HEK293T (cell line): ENCODE measurements at regions not wholly inside any gene's neighbourhood (a gene's known extent, or its start where the extent isn't known, plus 50 kb on each side); places are given as distances from the start of the nearest gene placed in this dataset.

ENCODE experiments used
- CTCF ChIA-PET: fragments of 350-600 bp; formaldehyde crosslinking; extraction: SDS; loops from one replicate; lab custom pipeline; 2021; ENCODE audit warnings: antibody characterized with exemption, inconsistent platforms; lab: Yijun Ruan, JAX
- POLR2A ChIA-PET: fragments of 350-600 bp; formaldehyde crosslinking; extraction: SDS; loops from one replicate; lab custom pipeline; 2020; ENCODE audit warnings: antibody characterized with exemption, inconsistent platforms; lab: Yijun Ruan, JAX
- DNase-seq: peaks from one replicate; pipeline ENCODE4 v3.0.0; 2012; ENCODE audit warnings: mixed read lengths; ENCODE audit errors: extremely low spot score
- ARNT ChIP-seq: fragments of 450-650 bp; IDR thresholded peaks from 2 replicates; pipeline ENCODE4 v1.6.1; 2017; ENCODE audit warnings: mild to moderate bottlenecking
- BHLHE40 ChIP-seq: fragments of 450-650 bp; IDR thresholded peaks from 2 replicates; pipeline ENCODE4 v1.6.1; 2016; ENCODE audit warnings: mild to moderate bottlenecking, moderate library complexity, borderline replicate concordance
- CTBP1 ChIP-seq: fragments of 450-650 bp; IDR thresholded peaks from 2 replicates; pipeline ENCODE4 v1.6.1; 2016; ENCODE audit warnings: borderline replicate concordance
- ELF4 ChIP-seq: fragments of 450-650 bp; IDR thresholded peaks from 2 replicates; pipeline ENCODE4 v1.6.1; 2017; ENCODE audit warnings: antibody characterized with exemption
- FOXA1 ChIP-seq: fragments of 450-650 bp; IDR thresholded peaks from 2 replicates; pipeline ENCODE4 v1.6.1; 2016; ENCODE audit warnings: mild to moderate bottlenecking
- FOXK2 ChIP-seq: fragments of 450-650 bp; IDR thresholded peaks from 2 replicates; pipeline ENCODE4 v1.6.1; 2016; ENCODE audit warnings: mild to moderate bottlenecking
- FOXM1 ChIP-seq: fragments of 450-650 bp; IDR thresholded peaks from 2 replicates; pipeline ENCODE4 v1.6.1; 2017; ENCODE audit warnings: mild to moderate bottlenecking, borderline replicate concordance
- HDGF ChIP-seq: fragments of 450-650 bp; IDR thresholded peaks from 2 replicates; pipeline ENCODE4 v1.6.1; 2017; ENCODE audit warnings: antibody characterized with exemption, borderline replicate concordance
- L3MBTL2 ChIP-seq: fragments of 450-650 bp; conservative IDR thresholded peaks from 2 replicates; pipeline ENCODE4 v1.6.1; 2016; ENCODE audit warnings: mild to moderate bottlenecking
- LEF1 ChIP-seq: fragments of 450-650 bp; IDR thresholded peaks from 2 replicates; pipeline ENCODE4 v1.6.1; 2017; ENCODE audit warnings: mild to moderate bottlenecking, borderline replicate concordance
- NFRKB ChIP-seq: fragments of 450-650 bp; IDR thresholded peaks from 2 replicates; pipeline ENCODE4 v1.6.1; 2016; ENCODE audit warnings: mild to moderate bottlenecking, moderate library complexity
- PKNOX1 ChIP-seq: fragments of 450-650 bp; IDR thresholded peaks from 2 replicates; pipeline ENCODE4 v1.6.1; 2016
- SP1 ChIP-seq: fragments of 450-650 bp; IDR thresholded peaks from 2 replicates; pipeline ENCODE4 v1.6.1; 2017
- SUZ12 ChIP-seq: fragments of 450-650 bp; IDR thresholded peaks from 2 replicates; pipeline ENCODE4 v1.6.1; 2016; ENCODE audit warnings: mild to moderate bottlenecking
- TARDBP ChIP-seq: fragments of 450-650 bp; IDR thresholded peaks from 2 replicates; pipeline ENCODE4 v1.6.1; 2016
- ZNF384 ChIP-seq: fragments of 450-650 bp; IDR thresholded peaks from 2 replicates; pipeline ENCODE4 v1.6.1; 2016

DNA sequence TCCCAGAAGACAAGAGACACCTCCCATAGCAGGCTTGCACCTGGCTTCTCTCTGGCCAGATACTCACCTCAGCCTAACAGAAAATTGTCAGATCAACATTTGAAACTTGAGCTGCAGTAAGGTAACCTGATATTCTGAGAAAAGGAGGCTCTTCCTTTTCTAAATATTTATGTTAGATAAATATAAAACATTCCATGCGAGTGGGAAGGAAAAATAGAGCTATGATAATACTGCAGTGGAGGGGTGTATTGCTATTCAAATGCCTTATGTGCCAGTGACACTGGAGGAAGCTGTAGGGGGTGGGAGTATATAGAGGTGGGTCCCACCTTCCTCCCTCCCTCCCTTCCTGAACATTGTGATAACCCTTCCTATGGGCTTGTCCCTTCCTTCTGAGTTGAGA lies 515.5 kb upstream of the CHAC2 start:
- CTCF ChIA-PET, result no interaction called here
- POLR2A ChIA-PET, result no interaction called here
- no peak for DNase-seq
- TF ChIP-seq LEF1, result no peak
- no peak for TF ChIP-seq NFRKB
- TF ChIP-seq ZNF384, result no peak
- no peak for TF ChIP-seq CTBP1
- TF ChIP-seq SP1, result no peak

GRCh38 chr2:53247956-53248735 lies 519.5 kb upstream of the CHAC2 start:
- ChIA-PET POLR2A (no interaction called here), CTCF (no interaction called here)
- TF ChIP-seq BHLHE40 (no peak), FOXM1 (no peak), LEF1 (no peak), HDGF (no peak), SUZ12 (no peak), NFRKB (no peak), L3MBTL2 (no peak), FOXK2 (no peak), CTBP1 (no peak), SP1 (no peak), ARNT (no peak), ELF4 (no peak), TARDBP (no peak), FOXA1 (no peak)
- DNase-seq, result no peak

DNA sequence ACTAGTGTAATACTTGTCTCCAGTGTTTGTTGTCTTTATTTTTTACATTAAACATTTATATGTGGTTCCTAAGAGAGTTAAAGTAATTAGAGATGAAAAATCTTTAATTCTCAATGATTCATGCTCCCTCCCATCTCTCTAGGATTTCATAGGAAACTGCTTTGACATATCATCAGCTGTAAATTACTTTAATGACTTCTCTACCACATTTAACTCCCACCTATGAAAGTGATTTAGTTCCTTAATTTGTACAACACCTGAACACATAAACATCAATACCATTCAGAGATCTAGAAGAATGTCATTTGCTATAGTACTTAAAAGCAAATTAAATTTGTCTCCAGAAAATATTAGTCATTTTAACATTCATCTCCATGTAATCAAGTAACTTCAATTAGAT lies 524.2 kb upstream of the CHAC2 start:
- POLR2A ChIA-PET, result no interaction called here
- no peak for DNase-seq
- CTCF ChIA-PET, result no interaction called here
- no peak for TF ChIP-seq ELF4

DNA sequence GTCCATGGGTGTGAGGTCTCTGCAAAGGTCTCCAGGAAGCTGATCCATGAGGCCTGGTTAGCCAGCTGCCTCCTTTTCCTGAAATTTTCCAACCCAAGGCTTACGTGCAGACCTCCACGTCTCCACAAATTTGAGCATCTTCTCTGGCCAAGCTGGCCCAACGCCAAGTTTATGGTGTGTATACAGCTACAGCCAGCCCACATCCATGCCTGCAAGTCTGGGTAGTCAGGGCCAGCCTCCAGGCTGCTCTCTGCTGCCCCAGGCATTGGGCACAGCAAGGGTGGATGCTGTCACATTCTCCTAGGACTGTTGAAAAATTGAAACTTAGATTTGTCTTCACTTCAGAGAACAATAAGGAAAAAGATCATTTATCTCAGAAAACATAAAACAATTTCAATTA lies 525.5 kb upstream of the CHAC2 start:
- no peak for DNase-seq
- ChIA-PET POLR2A (no interaction called here), CTCF (no interaction called here)
- no peak for TF ChIP-seq LEF1
- TF ChIP-seq FOXK2, result no peak
- TF ChIP-seq FOXM1, result no peak
- TF ChIP-seq L3MBTL2, result no peak
- TF ChIP-seq BHLHE40, result no peak
- TF ChIP-seq SUZ12, result no peak
- TF ChIP-seq SP1, result no peak
- TF ChIP-seq ARNT, result no peak

DNA sequence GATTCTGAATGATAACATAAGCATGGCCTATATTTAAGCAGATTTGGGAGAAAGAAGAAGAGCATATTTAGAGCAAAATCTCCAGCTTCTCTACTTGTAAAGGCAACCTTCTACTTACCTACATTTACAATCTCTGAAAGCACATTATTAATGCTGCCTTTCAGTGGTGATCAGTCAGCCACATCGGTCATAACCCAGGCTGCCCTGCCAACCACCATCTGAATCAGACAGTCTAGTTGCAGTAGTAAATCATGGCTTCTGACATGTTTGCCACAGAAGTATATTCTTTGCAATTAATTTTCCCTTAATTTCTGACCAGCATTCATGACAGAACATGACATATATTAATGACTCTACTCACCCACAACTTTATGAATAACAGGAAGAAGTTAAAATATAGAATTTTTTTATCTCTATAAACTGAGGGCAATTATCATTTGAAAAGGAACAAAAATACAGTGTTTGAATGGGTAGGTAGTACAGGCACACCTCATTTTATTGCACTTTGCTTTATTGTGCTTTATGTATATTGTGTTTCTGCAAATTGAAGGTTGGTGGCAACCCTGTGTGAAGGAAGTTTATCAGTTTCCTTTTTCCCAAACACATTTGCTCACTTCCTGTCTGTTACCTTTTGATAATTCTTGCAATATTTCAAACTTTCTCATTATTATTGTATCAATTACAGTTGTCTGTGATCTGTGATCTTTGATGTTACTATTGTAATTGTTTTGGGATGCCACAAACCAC lies 531.6 kb upstream of the CHAC2 start:
- CTCF ChIA-PET, result no interaction called here
- POLR2A ChIA-PET, result no interaction called here
- DNase-seq, result no peak
- TF ChIP-seq SUZ12 (no peak), L3MBTL2 (no peak), LEF1 (no peak), FOXA1 (no peak), ZNF384 (no peak), FOXM1 (no peak), ELF4 (no peak), ARNT (no peak), CTBP1 (no peak), TARDBP (no peak), NFRKB (no peak), HDGF (no peak), BHLHE40 (no peak), SP1 (no peak), PKNOX1 (no peak), FOXK2 (no peak)

DNA sequence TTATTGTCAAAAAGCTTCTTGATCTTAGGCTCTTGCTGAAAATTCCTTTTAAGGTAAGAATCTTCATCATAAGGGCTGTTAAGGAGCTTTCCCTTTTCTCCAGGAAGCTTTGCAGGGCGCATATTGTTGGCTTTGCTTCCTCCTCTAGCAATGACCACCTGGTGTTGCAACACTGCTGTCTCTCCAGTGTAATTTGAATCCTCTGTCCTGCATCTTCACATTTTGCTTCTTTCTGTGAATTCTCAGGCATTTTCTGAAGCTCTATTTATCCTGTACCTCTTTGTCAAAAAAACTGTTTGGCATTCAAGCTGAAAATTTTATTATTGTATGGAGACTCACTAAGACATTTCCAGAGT lies 533.1 kb upstream of the CHAC2 start:
- no peak for TF ChIP-seq FOXM1
- no peak for TF ChIP-seq FOXK2
- no peak for TF ChIP-seq PKNOX1
- TF ChIP-seq FOXA1, result no peak
- no peak for TF ChIP-seq CTBP1
- DNase-seq, result no peak
- ChIA-PET CTCF (no interaction called here), POLR2A (no interaction called here)
